A204.1 (cell line): ENCODE measurements at regions not wholly inside any gene's neighbourhood (a gene's known extent, or its start where the extent isn't known, plus 50 kb on each side); places are given as distances from the start of the nearest gene placed in this dataset.
"Not testable (repeated sequence)": the region's sequence is repeated elsewhere in the genome, so short reads cannot be mapped to it uniquely, and the experiment has no call there.

Experiments
- FAIRE-seq: peaks from 2 replicates; lab custom pipeline; 2012; peaks lifted over from hg19 to GRCh38; lab: Jason Lieb, UNC

GRCh38 chr9:15113288-15113687 is 193.7 kb downstream of the TTC39B start:
- no peak for FAIRE-seq

GRCh38 chr9:15111071-15111470 is 195.9 kb downstream of the TTC39B start:
- FAIRE-seq: no peak

- no peak for FAIRE-seq
Measured at GRCh38 chr9:15104826-15105420, 194.7 kb upstream of the FREM1 start.

- FAIRE-seq: no peak
Measured at GRCh38 chr9:15103290-15103689, 193.1 kb upstream of the FREM1 start.

GRCh38 chr9:15101095-15101494 is 190.9 kb upstream of the FREM1 start:
- no peak for FAIRE-seq

GRCh38 chr9:15100571-15100970 is 190.3 kb upstream of the FREM1 start:
- no peak for FAIRE-seq

- FAIRE-seq: no peak
Measured at GRCh38 chr9:15096972-15097371, 186.7 kb upstream of the FREM1 start.

- FAIRE-seq: no peak
Measured at GRCh38 chr9:15086778-15087324, 176.6 kb upstream of the FREM1 start.

- FAIRE-seq: no peak
Measured at GRCh38 chr9:15086156-15086763, 176.0 kb upstream of the FREM1 start.

- FAIRE-seq: no peak
Measured at GRCh38 chr9:15081021-15081753, 171.0 kb upstream of the FREM1 start.

GRCh38 chr9:15080401-15080800 is 170.2 kb upstream of the FREM1 start:
- no peak for FAIRE-seq

- FAIRE-seq: no peak
Measured at GRCh38 chr9:15079989-15080388, 169.8 kb upstream of the FREM1 start.

- no peak for FAIRE-seq
Measured at GRCh38 chr9:15077946-15078729, 167.9 kb upstream of the FREM1 start.

- FAIRE-seq: no peak
Measured at GRCh38 chr9:15073620-15074019, 163.4 kb upstream of the FREM1 start.

GRCh38 chr9:15070716-15071115 is 160.5 kb upstream of the FREM1 start:
- no peak for FAIRE-seq

GRCh38 chr9:15069106-15069505 is 158.9 kb upstream of the FREM1 start:
- FAIRE-seq: no peak

GRCh38 chr9:15068261-15068660 is 158.0 kb upstream of the FREM1 start:
- FAIRE-seq: no peak

GRCh38 chr9:15059003-15059402 is 148.8 kb upstream of the FREM1 start:
- no peak for FAIRE-seq

- FAIRE-seq: no peak
Measured at GRCh38 chr9:15058236-15058635, 148.0 kb upstream of the FREM1 start.

- not testable (repeated sequence) for FAIRE-seq
Measured at GRCh38 chr9:15055284-15055683, 145.1 kb upstream of the FREM1 start.

GRCh38 chr9:15048772-15049171 is 138.5 kb upstream of the FREM1 start:
- no peak for FAIRE-seq

GRCh38 chr9:15047028-15047551 is 136.9 kb upstream of the FREM1 start:
- no peak for FAIRE-seq
